ENCODE measurements at regions not wholly inside any gene's neighbourhood (a gene's known extent, or its start where the extent isn't known, plus 50 kb on each side); places are given as distances from the start of the nearest gene placed in this dataset.

- CTCF ChIA-PET, result no interaction called here
- POLR2A ChIA-PET, result no interaction called here
- no peak overlapping the region for H3K27ac Mint-ChIP-seq
- TF ChIP-seq ESRRA (CRISPR knock-in tag; IDR thresholded peaks at IDR 0.05; ENCODE audit: borderline replicate concordance) (no peak), JAZF1 (CRISPR knock-in tag; IDR thresholded peaks at IDR 0.05) (no peak), MAX (CRISPR knock-in tag; IDR thresholded peaks at IDR 0.05) (no peak), ZNF263 (CRISPR knock-in tag; IDR thresholded peaks at IDR 0.05; ENCODE audit: low read depth) (no peak), AR (CRISPR knock-in tag; IDR thresholded peaks at IDR 0.05) (no peak), SOX15 (CRISPR knock-in tag; IDR thresholded peaks at IDR 0.05) (no peak), IRF1 (CRISPR knock-in tag; IDR thresholded peaks at IDR 0.05) (no peak), ZNF121 (CRISPR knock-in tag; IDR thresholded peaks at IDR 0.05) (no peak), ZNF416 (CRISPR knock-in tag; IDR thresholded peaks at IDR 0.05) (no peak), E2F5 (CRISPR knock-in tag; IDR thresholded peaks at IDR 0.05) (no peak), CREM (CRISPR knock-in tag; IDR thresholded peaks at IDR 0.05) (no peak), STAT6 (CRISPR knock-in tag; conservative IDR thresholded peaks at IDR 0.05; ENCODE audit: low read depth) (no peak), SMAD4 (CRISPR knock-in tag; IDR thresholded peaks at IDR 0.05) (no peak), NR1H2 (CRISPR knock-in tag; IDR thresholded peaks at IDR 0.05) (no peak), ZNF232 (CRISPR knock-in tag; IDR thresholded peaks at IDR 0.05) (no peak), ETV6 (CRISPR knock-in tag; IDR thresholded peaks at IDR 0.05) (no peak), ATF3 (CRISPR knock-in tag; conservative IDR thresholded peaks at IDR 0.05) (no peak), ZNF281 (CRISPR knock-in tag; IDR thresholded peaks at IDR 0.05) (no peak)
- ATAC-seq, result no peak
- H3K4me1 Mint-ChIP-seq, result peaks cover 14% of the 10 kb centered on the region
- H3K36me3 Mint-ChIP-seq, result no peaks in the 10 kb centered on the region
- no peak for DNase-seq (ENCODE audit: low spot score)
- H3K9me3 Mint-ChIP-seq, result peaks cover 4% of the 10 kb centered on the region; the same call in 1 of the 2 replicates
- H3K27me3 Mint-ChIP-seq (ENCODE audit: low read depth), result peaks cover 4% of the 10 kb centered on the region; the same call in 1 of the 2 replicates
- H3K4me3 Mint-ChIP-seq, result no peak overlapping the region
These were observed 317.1 kb upstream of the SOX9 start for GRCh38 chr17:71803656-71804284.
